ENCODE measurements at regions not wholly inside any gene's neighbourhood (a gene's known extent, or its start where the extent isn't known, plus 50 kb on each side); places are given as distances from the start of the nearest gene placed in this dataset.

DNA sequence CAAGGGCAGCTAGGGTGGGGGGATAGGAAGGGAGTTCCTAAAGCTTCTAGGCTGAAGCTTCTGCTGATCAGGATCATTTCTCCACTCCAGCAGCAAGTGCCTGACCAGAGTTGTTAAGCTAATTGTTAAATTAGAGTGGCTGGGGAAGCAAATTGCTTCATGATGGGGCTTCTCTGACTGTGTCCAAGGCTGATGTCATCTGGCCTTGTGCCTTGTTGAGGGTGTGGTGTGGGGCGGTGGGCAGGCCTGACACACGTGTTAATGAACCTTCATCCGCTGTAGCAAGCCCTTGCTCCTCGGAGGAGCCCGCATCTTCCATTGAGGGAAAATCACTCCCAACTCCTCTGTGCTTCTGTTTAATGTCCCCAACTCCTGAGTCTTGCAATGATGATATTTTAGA lies 84.3 kb upstream of the ROPN1 start:
- POLR2A ChIA-PET: no interaction called here
- H3K27ac Mint-ChIP-seq: no peak overlapping the region
- no peak for DNase-seq
- no peaks in the 10 kb centered on the region for H3K4me1 Mint-ChIP-seq
- H3K36me3 Mint-ChIP-seq: no peaks in the 10 kb centered on the region
- ATAC-seq (ENCODE audit: low read depth): no peak
- no peaks in the 10 kb centered on the region for H3K9me3 Mint-ChIP-seq
- H3K4me3 Mint-ChIP-seq: no peak overlapping the region
- H3K27me3 Mint-ChIP-seq: peaks cover 9% of the 10 kb centered on the region

DNA sequence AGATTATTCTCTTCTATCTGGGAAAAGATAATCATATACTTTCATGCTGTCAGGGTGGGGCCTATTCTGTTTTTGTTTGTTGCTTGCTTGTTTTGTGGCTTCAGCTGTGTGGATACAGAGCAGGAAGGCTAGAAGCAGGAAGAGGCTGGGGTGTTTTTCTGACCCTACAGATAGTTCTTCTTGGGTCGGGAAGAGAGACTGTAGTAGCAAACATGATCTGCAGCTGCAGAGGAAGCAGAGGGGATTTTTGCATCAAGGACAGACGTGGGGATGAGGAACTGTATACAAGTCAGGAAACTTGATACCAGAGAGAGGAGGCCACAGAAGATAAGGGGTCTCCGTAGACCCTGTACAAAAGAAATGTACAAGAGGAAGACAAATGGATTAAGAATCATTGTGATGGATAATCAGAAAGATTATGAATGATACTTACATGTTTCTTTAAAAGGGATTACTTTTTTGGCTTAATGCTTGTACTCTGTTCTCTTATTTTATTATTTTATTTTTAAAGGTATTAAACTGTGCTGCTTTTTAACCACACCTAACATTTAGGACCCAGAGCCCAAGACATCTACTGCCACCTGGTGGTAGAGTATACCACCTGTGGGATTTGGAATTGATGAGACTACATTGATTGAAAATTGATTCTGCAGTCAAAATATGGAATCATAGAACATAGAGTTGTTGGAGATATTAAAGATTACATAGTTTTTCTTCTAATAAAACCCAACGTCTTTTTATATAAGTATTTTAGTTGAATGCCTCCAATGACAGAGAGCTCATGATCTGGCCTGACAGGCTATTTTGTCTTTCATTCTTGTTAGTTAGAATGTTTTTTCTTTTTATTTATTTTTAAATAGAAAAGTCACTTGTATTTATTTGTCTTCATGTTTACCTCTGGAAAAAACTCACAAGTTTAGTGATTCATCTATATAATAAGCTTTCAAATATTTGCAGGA lies 87.3 kb upstream of the ROPN1 start:
- Mint-ChIP-seq H3K27me3 (peaks cover 10% of the 10 kb centered on the region), H3K4me1 (no peaks in the 10 kb centered on the region), H3K9me3 (no peaks in the 10 kb centered on the region), H3K27ac (no peak overlapping the region), H3K4me3 (no peak overlapping the region), H3K36me3 (no peaks in the 10 kb centered on the region)
- DNase-seq (no peak), ATAC-seq (ENCODE audit: low read depth) (no peak)
- POLR2A ChIA-PET: no interaction called here

DNA sequence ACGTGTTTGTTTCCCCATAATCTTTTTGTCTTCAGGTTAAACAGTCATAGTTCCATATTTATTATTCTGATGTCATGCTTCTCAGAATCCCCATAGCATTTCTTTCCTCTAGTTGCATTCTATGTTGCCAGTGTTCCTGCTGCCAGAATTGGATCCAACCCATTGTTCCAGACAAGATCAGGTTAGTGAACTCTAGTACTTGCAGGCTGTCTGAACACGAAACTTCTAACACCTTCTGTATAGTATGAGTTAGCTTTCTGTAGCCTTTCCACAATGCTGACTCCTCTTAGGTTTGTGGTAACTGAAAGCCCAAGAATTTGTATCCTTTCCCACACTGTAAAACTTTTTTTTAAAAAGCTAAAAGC lies 88.0 kb upstream of the ROPN1 start:
- H3K9me3 Mint-ChIP-seq: no peaks in the 10 kb centered on the region
- no peaks in the 10 kb centered on the region for H3K36me3 Mint-ChIP-seq
- DNase-seq (no peak), ATAC-seq (ENCODE audit: low read depth) (no peak)
- POLR2A ChIA-PET: no interaction called here
- no peak overlapping the region for H3K27ac Mint-ChIP-seq
- H3K4me1 Mint-ChIP-seq: no peaks in the 10 kb centered on the region
- H3K4me3 Mint-ChIP-seq: no peak overlapping the region
- peaks cover 10% of the 10 kb centered on the region for H3K27me3 Mint-ChIP-seq

DNA sequence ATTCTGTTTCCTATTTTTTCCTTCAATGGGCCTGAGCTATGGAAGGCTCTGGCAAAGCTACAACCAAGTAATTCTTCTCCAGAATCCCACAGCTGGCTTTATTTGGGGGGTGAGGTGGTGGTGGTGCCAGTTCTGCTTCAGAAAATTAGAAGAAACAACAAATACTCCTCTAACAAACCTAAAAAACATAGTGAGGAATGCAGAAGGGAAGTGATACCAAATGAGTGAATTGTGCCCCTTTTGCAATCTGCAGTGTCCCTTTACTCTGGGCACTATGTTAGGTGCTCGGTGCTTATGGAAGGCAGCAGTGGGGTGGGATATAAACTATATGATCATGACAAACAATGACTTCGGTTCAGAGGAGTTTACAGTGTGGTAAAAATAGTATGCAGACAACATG lies 90.4 kb upstream of the ROPN1 start:
- no peaks in the 10 kb centered on the region for H3K4me1 Mint-ChIP-seq
- ATAC-seq (ENCODE audit: low read depth) (no peak), DNase-seq (no peak)
- no peaks in the 10 kb centered on the region for H3K36me3 Mint-ChIP-seq
- POLR2A ChIA-PET: no interaction called here
- no peaks in the 10 kb centered on the region for H3K9me3 Mint-ChIP-seq
- no peak overlapping the region for H3K4me3 Mint-ChIP-seq
- H3K27ac Mint-ChIP-seq: no peak overlapping the region
- H3K27me3 Mint-ChIP-seq: peaks cover 17% of the 10 kb centered on the region

DNA sequence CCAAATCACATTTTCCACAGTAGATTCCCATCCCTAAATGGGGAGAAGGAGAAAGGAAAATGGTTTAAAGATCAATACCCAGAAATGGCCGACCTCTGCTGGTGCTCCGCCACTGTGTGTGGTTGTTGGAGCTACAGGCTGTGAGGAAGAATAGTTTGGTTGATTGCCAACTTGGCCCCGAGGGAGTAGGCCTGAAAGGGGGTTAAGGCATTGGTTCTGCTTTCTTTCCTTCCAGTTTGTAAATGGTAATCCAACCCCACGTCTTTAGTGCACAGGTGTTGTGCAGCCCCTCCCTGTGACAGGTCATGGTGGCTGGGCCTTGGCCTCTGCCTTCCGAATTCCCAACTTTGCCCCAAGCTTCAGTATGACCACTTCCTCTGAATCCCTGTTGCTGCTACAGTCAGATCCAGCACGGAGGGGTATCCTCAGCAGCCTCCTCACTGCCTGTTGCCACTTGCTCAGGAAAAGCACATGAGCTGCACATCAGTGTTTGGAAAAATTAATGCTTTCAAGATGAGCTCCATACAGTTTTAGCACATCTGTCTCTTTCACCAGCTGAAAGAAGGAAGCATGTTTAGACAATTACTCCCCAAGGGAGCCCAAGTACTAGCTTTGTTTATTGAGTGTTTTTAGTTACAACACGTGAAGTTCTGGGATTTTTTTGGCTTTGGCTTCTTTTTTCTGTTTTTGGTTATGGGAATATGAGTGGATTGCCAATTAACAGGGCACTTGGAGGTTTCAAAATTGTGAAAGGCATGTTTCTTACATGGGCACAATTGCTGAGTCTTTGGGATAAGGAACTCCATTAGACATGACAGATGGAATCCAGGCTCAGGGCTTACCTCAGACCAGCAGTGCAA lies 92.3 kb upstream of the ROPN1 start:
- Mint-ChIP-seq H3K4me1 (no peaks in the 10 kb centered on the region), H3K36me3 (no peaks in the 10 kb centered on the region), H3K27ac (no peak overlapping the region), H3K27me3 (peaks cover 16% of the 10 kb centered on the region), H3K9me3 (no peaks in the 10 kb centered on the region), H3K4me3 (no peak overlapping the region)
- DNase-seq (no peak), ATAC-seq (ENCODE audit: low read depth) (no peak)
- POLR2A ChIA-PET: no interaction called here

DNA sequence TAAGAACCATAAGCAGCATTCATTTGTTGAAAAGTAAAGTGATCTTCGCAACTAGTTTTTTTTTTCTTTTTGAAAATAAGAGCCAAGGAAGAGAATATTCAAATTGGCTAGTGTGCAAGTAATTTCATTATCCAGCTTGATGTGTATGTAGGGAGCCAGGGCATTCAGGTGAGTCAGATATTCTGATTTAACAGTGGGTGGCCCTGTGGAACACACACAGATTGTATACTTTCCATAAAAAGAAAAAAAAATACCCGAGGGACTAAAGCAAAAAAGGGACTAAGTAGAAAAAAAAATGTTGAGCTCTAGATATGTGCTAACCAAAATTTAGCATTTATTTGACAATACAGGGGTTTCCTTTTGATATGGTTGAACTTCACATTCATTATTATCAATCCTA lies 96.9 kb upstream of the ROPN1 start:
- peaks cover 16% of the 10 kb centered on the region for H3K27me3 Mint-ChIP-seq
- ATAC-seq (ENCODE audit: low read depth): no peak

DNA sequence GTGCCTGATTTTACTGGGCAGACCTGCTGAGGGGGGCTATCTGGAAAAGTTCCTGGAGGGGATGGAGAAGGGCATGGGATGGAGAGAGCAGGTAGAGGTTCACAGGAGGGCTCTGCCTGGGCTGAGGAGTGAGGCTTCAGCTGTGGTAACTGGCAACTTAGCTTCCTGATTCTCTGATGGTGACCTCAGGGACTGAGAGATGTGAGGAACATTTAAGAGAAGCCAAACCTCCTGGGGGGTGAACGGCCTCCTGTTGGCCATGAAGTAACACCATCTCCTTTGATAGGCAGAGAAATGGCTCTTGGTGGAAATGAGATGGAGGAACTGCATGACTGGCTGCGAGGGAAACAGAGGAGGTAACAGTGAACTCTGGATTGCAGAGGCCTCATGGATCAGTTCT lies 97.3 kb upstream of the ROPN1 start:
- ATAC-seq (ENCODE audit: low read depth) (no peak), DNase-seq (no peak)
- Mint-ChIP-seq H3K4me1 (no peaks in the 10 kb centered on the region), H3K27ac (no peak overlapping the region), H3K9me3 (no peaks in the 10 kb centered on the region), H3K4me3 (no peak overlapping the region), H3K27me3 (peaks cover 16% of the 10 kb centered on the region), H3K36me3 (no peaks in the 10 kb centered on the region)
- POLR2A ChIA-PET: no interaction called here

More for the DNA sequence above, 96.9 kb upstream of the ROPN1 start:
- DNase-seq: no peak
- H3K9me3 Mint-ChIP-seq: no peaks in the 10 kb centered on the region
- no peak overlapping the region for H3K27ac Mint-ChIP-seq
- no peak overlapping the region for H3K4me3 Mint-ChIP-seq
- H3K36me3 Mint-ChIP-seq: no peaks in the 10 kb centered on the region
- H3K4me1 Mint-ChIP-seq: no peaks in the 10 kb centered on the region
- POLR2A ChIA-PET: no interaction called here

DNA sequence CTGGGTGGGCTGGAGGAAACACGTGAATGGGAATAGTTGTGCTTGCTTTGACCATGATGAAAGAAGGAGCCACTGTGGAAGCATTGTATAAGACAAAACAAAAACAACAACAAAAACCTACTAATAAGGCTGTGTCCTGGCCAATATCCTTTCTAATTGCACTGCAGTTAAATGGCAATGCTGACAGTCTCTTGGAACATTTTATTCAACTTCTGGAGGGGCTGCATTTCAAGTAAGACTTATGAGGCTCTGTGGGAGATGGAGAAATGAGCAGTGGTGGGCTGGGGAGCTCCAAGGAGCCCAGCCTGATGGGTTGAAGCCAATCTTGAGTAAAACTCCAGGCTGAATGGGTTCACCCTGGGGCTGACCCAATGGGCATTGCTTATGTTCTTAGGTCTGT lies 99.8 kb upstream of the ROPN1 start:
- POLR2A ChIA-PET: no interaction called here
- H3K4me1 Mint-ChIP-seq: no peaks in the 10 kb centered on the region
- no peak overlapping the region for H3K4me3 Mint-ChIP-seq
- ATAC-seq (ENCODE audit: low read depth): no peak
- no peak for DNase-seq
- peaks cover 10% of the 10 kb centered on the region for H3K27me3 Mint-ChIP-seq
- no peaks in the 10 kb centered on the region for H3K9me3 Mint-ChIP-seq
- no peak overlapping the region for H3K27ac Mint-ChIP-seq
- no peaks in the 10 kb centered on the region for H3K36me3 Mint-ChIP-seq

DNA sequence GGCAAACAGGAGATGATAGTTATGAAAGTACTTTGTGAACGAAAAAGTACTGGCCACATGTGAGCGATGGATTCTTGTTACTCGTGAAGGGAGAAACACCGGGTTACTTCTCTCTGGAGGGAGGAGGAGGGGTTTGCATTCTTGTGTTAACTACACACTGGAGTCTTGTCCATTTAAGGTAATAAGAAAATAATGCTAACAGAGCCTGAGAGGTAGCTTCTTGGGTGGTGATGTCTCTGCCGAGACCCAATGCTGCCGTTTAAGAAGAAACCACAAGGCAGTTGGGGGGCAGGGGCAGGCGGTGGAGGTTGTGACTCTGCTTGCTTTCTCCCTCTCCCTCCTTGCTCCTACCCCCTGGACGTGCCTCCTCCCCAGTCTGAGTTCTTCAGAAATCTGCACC lies 100.9 kb upstream of the ROPN1 start:
- Mint-ChIP-seq H3K27me3 (peaks cover 6% of the 10 kb centered on the region), H3K4me3 (no peak overlapping the region), H3K27ac (no peak overlapping the region), H3K9me3 (no peaks in the 10 kb centered on the region), H3K4me1 (no peaks in the 10 kb centered on the region), H3K36me3 (no peaks in the 10 kb centered on the region)
- no peak for DNase-seq
- no peak for ATAC-seq (ENCODE audit: low read depth)
- POLR2A ChIA-PET: no interaction called here

DNA sequence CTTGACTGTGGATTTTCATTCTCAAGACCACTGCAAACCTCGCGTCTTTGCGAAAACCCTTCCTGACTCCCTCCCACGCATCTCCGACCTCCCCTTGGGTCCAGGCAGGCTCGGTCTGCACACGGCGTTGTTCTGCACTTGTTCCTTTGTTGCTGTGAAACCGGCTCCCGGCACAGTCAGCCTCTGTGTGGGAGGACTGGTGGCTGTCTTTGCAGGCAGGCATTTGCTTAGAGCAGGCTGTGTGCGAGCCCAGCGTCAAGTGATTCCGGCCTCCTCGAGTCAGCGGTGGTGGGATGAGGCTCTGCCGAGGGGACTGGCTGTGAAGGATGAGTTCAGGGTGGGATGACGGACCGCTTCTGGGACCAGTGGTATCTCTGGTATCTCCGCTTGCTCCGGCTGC lies 102.6 kb upstream of the ROPN1 start:
- no peaks in the 10 kb centered on the region for H3K9me3 Mint-ChIP-seq

DNA sequence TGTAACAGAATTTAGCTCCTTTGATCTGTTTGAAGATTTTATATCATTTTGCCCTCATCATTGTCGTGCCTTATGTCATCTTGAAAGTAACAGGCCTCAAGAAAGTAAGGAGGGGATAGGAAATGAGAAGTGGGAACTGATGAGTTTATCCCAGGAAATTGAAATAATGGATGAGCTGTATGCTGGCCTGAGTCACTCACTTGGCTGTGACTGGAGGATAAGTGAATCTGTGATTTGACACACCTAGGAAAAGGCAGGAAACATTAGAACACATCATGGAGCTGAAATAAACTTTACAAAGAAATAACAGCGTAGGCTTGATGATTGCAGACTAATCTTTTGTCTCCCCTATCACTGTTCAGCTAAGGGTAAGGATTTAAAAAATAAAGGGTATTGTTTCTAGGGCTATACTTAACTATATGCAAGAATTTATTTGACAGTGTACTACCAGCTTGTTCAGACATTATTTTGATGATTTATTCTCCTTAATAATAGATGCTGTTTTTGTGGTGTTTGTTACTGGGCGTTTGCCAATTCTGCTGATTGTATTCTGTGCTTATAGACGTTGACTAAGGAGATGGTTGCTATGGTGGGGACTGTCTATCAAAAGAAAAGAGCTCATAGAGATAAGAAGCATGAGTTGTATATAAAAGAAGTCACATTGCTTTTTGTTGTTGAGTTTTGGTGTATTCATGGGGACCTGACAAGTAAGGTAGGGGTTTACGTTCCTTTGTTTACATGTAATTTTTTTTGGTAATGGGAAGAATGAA lies 105.6 kb upstream of the ROPN1 start:
- no peak for DNase-seq
- peaks cover 7% of the 10 kb centered on the region for H3K27me3 Mint-ChIP-seq
- ATAC-seq (ENCODE audit: low read depth): no peak
- H3K9me3 Mint-ChIP-seq: no peaks in the 10 kb centered on the region
- POLR2A ChIA-PET: no interaction called here
- H3K4me1 Mint-ChIP-seq: no peaks in the 10 kb centered on the region
- no peak overlapping the region for H3K27ac Mint-ChIP-seq
- no peak overlapping the region for H3K4me3 Mint-ChIP-seq
- no peaks in the 10 kb centered on the region for H3K36me3 Mint-ChIP-seq

More for the DNA sequence above, 102.6 kb upstream of the ROPN1 start:
- POLR2A ChIA-PET: no interaction called here
- Mint-ChIP-seq H3K27ac (no peak overlapping the region), H3K4me1 (no peaks in the 10 kb centered on the region), H3K36me3 (no peaks in the 10 kb centered on the region), H3K4me3 (no peak overlapping the region), H3K27me3 (peaks cover 5% of the 10 kb centered on the region)
- ATAC-seq (ENCODE audit: low read depth): no peak
- no peak for DNase-seq

DNA sequence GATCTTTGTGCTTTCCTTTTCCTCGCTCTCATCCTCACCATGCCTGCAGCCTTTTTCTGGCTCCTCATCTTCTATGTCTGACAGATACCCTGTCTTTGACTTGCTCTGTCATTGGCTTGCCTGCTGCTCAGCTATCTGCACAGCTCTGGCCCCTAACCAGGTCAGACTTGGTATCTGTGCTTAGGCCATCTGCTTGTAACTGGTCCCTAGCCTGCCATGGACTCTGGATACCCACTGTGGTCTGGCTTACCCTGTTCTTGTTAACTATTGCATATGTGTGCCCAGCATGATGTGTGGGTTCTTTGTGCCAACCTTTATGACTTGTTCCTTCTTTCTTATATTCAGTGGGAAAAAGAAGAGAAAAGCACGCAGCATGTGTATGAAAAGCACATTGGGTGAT lies 109.7 kb upstream of the ROPN1 start:
- POLR2A ChIA-PET: no interaction called here
- H3K9me3 Mint-ChIP-seq: no peaks in the 10 kb centered on the region

DNA sequence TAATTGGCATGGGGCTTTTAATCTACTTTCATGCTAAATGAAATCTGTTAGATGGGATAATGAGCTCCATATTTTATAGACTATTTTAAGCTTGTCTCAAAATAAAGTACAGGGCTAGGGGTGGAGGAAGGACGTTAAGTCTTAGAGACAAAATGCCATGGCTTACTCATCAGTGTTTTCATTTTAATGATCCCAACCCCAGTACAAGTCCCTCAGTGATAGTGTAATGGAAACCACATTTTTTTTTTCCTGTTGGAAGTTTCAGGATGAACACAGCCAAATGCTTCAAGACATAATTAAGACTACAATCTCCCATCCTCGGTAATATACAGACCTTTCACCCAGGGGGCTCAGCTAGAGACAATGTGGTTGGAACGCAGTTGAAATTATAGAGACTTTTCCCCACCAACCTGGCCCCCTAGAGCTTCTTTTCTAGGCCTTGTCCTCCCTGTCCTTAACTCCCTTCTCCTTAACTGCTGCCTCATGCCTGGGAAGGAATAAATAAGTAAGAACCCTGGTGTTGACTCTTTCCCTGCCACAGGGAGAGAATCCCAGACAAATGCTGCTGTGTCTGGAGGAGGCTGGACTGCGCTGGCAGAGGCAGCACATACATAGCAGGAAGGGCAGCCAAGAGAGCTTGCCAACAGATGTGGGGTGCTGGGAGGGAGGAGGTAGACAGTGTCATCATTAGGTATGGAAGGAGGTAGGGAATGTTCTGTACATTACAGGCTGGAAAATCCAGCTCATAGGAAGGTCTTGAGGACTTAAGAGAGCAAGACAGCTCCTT lies 115.4 kb upstream of the ROPN1 start:
- peaks cover 3% of the 10 kb centered on the region for H3K27me3 Mint-ChIP-seq
- ATAC-seq (ENCODE audit: low read depth): no peak
- POLR2A ChIA-PET: no interaction called here
- no peaks in the 10 kb centered on the region for H3K4me1 Mint-ChIP-seq
- no peaks in the 10 kb centered on the region for H3K36me3 Mint-ChIP-seq
- no peaks in the 10 kb centered on the region for H3K9me3 Mint-ChIP-seq
- H3K27ac Mint-ChIP-seq: no peak overlapping the region
- DNase-seq: no peak
- no peak overlapping the region for H3K4me3 Mint-ChIP-seq

More for the DNA sequence above, 109.7 kb upstream of the ROPN1 start:
- Mint-ChIP-seq H3K27me3 (peaks cover 3% of the 10 kb centered on the region), H3K4me1 (no peaks in the 10 kb centered on the region), H3K36me3 (no peaks in the 10 kb centered on the region), H3K4me3 (no peak overlapping the region), H3K27ac (no peak overlapping the region)
- ATAC-seq (ENCODE audit: low read depth) (no peak), DNase-seq (no peak)
